HEK293 (cell line): ENCODE measurements at regions not wholly inside any gene's neighbourhood (a gene's known extent, or its start where the extent isn't known, plus 50 kb on each side); places are given as distances from the start of the nearest gene placed in this dataset.

Experiments
- CTCF ChIA-PET: fragments of 350-600 bp; formaldehyde crosslinking; extraction: SDS; loops from one replicate; lab custom pipeline; 2021; ENCODE audit warnings: antibody characterized with exemption; lab: Yijun Ruan, JAX
- POLR2A ChIA-PET: fragments of 300-600 bp; formaldehyde crosslinking; extraction: SDS; loops from one replicate; lab custom pipeline; 2020; ENCODE audit warnings: antibody characterized with exemption, inconsistent platforms; lab: Yijun Ruan, JAX
- H3K27ac ChIP-seq: fragments of 200-500 bp; sonication (Bioruptor generic); 2 replicates; pipeline ENCODE4 v1.5.1; 2014; ENCODE audit warnings: low read depth, low read length, control low read depth, inconsistent platforms; ENCODE audit errors: extremely low read depth
- H3K36me3 ChIP-seq, 2 experiments: fragments of 200-500 bp in 1 of 2; sonication (Bioruptor generic) in 1 of 2; 1 replicate in 1 of 2; 2 replicates in 1 of 2; pipeline ENCODE4 v1.5.1; 2014 to 2017; ENCODE audit warnings: inconsistent platforms in 2 of 2, low read length in 2 of 2; ENCODE audit not compliant: control insufficient read depth in 2 of 2, insufficient read depth in 1 of 2
- H3K4me1 ChIP-seq: fragments of 200-500 bp; sonication (Bioruptor generic); 2 replicates; pipeline ENCODE4 v1.5.1; 2014; ENCODE audit warnings: mild to moderate bottlenecking, low read length, inconsistent platforms; ENCODE audit not compliant: control insufficient read depth, insufficient read depth
- H3K4me3 ChIP-seq: 2 replicates; pipeline ENCODE4 v1.5.1; 2011; ENCODE audit warnings: low read depth, mild to moderate bottlenecking, control low read depth, low read length, moderate library complexity
- H3K9me3 ChIP-seq: fragments of 200-500 bp; sonication (Bioruptor generic); 2 replicates; pipeline ENCODE4 v1.5.1; 2014; ENCODE audit warnings: low read depth, low read length, inconsistent platforms; ENCODE audit not compliant: control insufficient read depth, insufficient read depth
- GFI1B ChIP-seq: fragments of 450-650 bp; formaldehyde crosslinking; IDR thresholded peaks from 2 replicates; pipeline ENCODE4 v1.5.1; 2016; ENCODE audit warnings: missing biosample characterization, missing genetic modification characterization
- GLI4 ChIP-seq: fragments of 450-650 bp; formaldehyde crosslinking; IDR thresholded peaks from 2 replicates; pipeline ENCODE4 v1.5.1; 2016; ENCODE audit warnings: missing biosample characterization, missing genetic modification characterization
- IKZF3 ChIP-seq: fragments of 450-650 bp; IDR thresholded peaks from 2 replicates; pipeline ENCODE4 v1.5.0; 2018; ENCODE audit warnings: missing biosample characterization, mild to moderate bottlenecking, missing genetic modification characterization, moderate library complexity
- KLF10 ChIP-seq: fragments of 450-650 bp; IDR thresholded peaks from 2 replicates; pipeline ENCODE4 v1.5.1; 2018; ENCODE audit warnings: missing biosample characterization, mild to moderate bottlenecking, missing genetic modification characterization
- SCRT2 ChIP-seq: fragments of 450-650 bp; formaldehyde crosslinking; IDR thresholded peaks from 2 replicates; pipeline ENCODE4 v1.5.1; 2016; ENCODE audit warnings: missing biosample characterization, missing genetic modification characterization
- YY1 ChIP-seq: fragments of 450-650 bp; formaldehyde crosslinking; IDR thresholded peaks from 2 replicates; pipeline ENCODE4 v1.5.1; 2018; ENCODE audit warnings: missing biosample characterization, missing genetic modification characterization
- ZBTB21 ChIP-seq: fragments of 450-650 bp; formaldehyde crosslinking; IDR thresholded peaks from 2 replicates; pipeline ENCODE4 v1.5.1; 2017; ENCODE audit warnings: missing biosample characterization, missing genetic modification characterization
- ZEB2 ChIP-seq: fragments of 450-650 bp; formaldehyde crosslinking; IDR thresholded peaks from 2 replicates; pipeline ENCODE4 v1.5.1; 2016; ENCODE audit warnings: missing biosample characterization, missing genetic modification characterization
- ZFP37 ChIP-seq: fragments of 450-650 bp; formaldehyde crosslinking; IDR thresholded peaks from 2 replicates; pipeline ENCODE4 v1.5.1; 2016; ENCODE audit warnings: missing biosample characterization, missing genetic modification characterization
- ZFP41 ChIP-seq: fragments of 450-650 bp; formaldehyde crosslinking; IDR thresholded peaks from 2 replicates; pipeline ENCODE4 v1.5.1; 2016; ENCODE audit warnings: missing biosample characterization, missing genetic modification characterization, borderline replicate concordance
- ZNF157 ChIP-seq: fragments of 450-650 bp; formaldehyde crosslinking; IDR thresholded peaks from 2 replicates; pipeline ENCODE4 v1.5.1; 2016; ENCODE audit warnings: missing biosample characterization, missing genetic modification characterization
- ZNF175 ChIP-seq: fragments of 450-650 bp; formaldehyde crosslinking; IDR thresholded peaks from 2 replicates; pipeline ENCODE4 v1.5.1; 2016; ENCODE audit warnings: missing biosample characterization, missing genetic modification characterization
- ZNF248 ChIP-seq: fragments of 450-650 bp; formaldehyde crosslinking; IDR thresholded peaks from 2 replicates; pipeline ENCODE4 v1.5.1; 2017; ENCODE audit warnings: missing biosample characterization, missing genetic modification characterization
- ZNF341 ChIP-seq: fragments of 450-650 bp; formaldehyde crosslinking; IDR thresholded peaks from 2 replicates; pipeline ENCODE4; 2016; ENCODE audit warnings: low read depth, missing biosample characterization, missing genetic modification characterization
- ZNF366 ChIP-seq: fragments of 450-650 bp; formaldehyde crosslinking; conservative IDR thresholded peaks from 2 replicates; pipeline ENCODE4 v1.5.1; 2016; ENCODE audit warnings: missing biosample characterization, missing genetic modification characterization
- ZNF529 ChIP-seq: fragments of 450-650 bp; formaldehyde crosslinking; IDR thresholded peaks from 2 replicates; pipeline ENCODE4 v1.5.1; 2017; ENCODE audit warnings: missing genetic modification characterization, missing biosample characterization; ENCODE audit not compliant: insufficient replicate concordance
- ZNF530 ChIP-seq: fragments of 450-650 bp; formaldehyde crosslinking; IDR thresholded peaks from 2 replicates; pipeline ENCODE4 v1.5.1; 2016; ENCODE audit warnings: low read depth, missing biosample characterization, missing genetic modification characterization
- ZNF548 ChIP-seq: fragments of 450-650 bp; formaldehyde crosslinking; IDR thresholded peaks from 2 replicates; pipeline ENCODE4 v1.5.1; 2016; ENCODE audit warnings: missing biosample characterization, missing genetic modification characterization
- ZNF596 ChIP-seq: fragments of 450-650 bp; IDR thresholded peaks from 2 replicates; pipeline ENCODE4 v1.5.0; 2018; ENCODE audit warnings: missing biosample characterization, mild to moderate bottlenecking, missing genetic modification characterization, moderate library complexity
- ZNF600 ChIP-seq: fragments of 450-650 bp; formaldehyde crosslinking; IDR thresholded peaks from 2 replicates; pipeline ENCODE4 v1.5.1; 2016; ENCODE audit warnings: missing biosample characterization, missing genetic modification characterization
- ZNF654 ChIP-seq: fragments of 450-650 bp; formaldehyde crosslinking; IDR thresholded peaks from 2 replicates; pipeline ENCODE4 v1.5.1; 2016; ENCODE audit warnings: low read depth, missing biosample characterization, missing genetic modification characterization
- ZNF76 ChIP-seq: fragments of 450-650 bp; formaldehyde crosslinking; IDR thresholded peaks from 2 replicates; pipeline ENCODE4; 2016; ENCODE audit warnings: low read depth, missing biosample characterization, missing genetic modification characterization, borderline replicate concordance
- ZNF776 ChIP-seq: fragments of 450-650 bp; formaldehyde crosslinking; IDR thresholded peaks from 2 replicates; pipeline ENCODE4 v1.5.0; 2017; ENCODE audit warnings: missing biosample characterization, missing genetic modification characterization, borderline replicate concordance
- TF ChIP-seq, protein P1 (sequence below): IDR thresholded peaks from 2 replicates; pipeline ENCODE4 v1.6.1; 2011; ENCODE audit warnings: mild to moderate bottlenecking, low read depth, low read length, borderline replicate concordance
- TF ChIP-seq, protein P2 (sequence below): fragments of 450-650 bp; formaldehyde crosslinking; IDR thresholded peaks from 2 replicates; pipeline ENCODE4 v1.5.1; 2016; ENCODE audit warnings: missing biosample characterization, missing genetic modification characterization

DNA sequence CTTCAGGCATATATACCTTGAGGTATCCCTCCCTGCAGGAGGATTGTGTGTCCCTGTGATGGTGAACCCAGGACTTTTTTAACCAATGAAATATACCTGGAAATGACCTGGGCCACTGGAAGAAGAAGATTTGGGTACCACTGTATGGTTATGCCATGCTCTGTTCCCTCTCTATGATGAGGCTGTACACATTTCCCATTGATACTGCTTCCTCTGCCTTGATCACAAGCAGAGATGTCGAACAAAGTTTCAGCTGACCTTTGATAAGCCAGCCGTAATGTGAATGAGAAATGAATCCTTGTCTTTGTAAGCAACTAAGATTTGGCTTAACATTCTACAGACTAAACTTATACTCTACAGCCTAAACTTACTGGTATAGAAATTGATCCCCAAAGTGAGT is 78.4 kb upstream of the SPOPL start:
- H3K4me1 ChIP-seq = peaks cover 9% of the 10 kb centered on the region
- POLR2A ChIA-PET = no interaction called here
- no peak overlapping the region for H3K4me3 ChIP-seq
- no peaks in the 10 kb centered on the region for H3K36me3 ChIP-seq
- no peak for TF ChIP-seq ZNF596 (tag by site-specific recombination)
- TF ChIP-seq ZNF529 (tag by site-specific recombination) = no peak
- no peak for TF ChIP-seq ZNF600 (tag by site-specific recombination)
- no peak for TF ChIP-seq YY1 (tag by site-specific recombination)
- TF ChIP-seq ZNF654 = no peak
- no peak for TF ChIP-seq IKZF3 (tag by site-specific recombination)
- no peak for TF ChIP-seq ZFP41 (tag by site-specific recombination)
- no peak for TF ChIP-seq ZNF548 (tag by site-specific recombination)
- TF ChIP-seq KLF10 (tag by site-specific recombination) = no peak
- TF ChIP-seq ZNF76 (tag by site-specific recombination) = no peak
- no peak for TF ChIP-seq ZNF175 (tag by site-specific recombination)
- TF ChIP-seq GFI1B = no peak
- TF ChIP-seq ZNF157 = no peak
- TF ChIP-seq, all 188 proteins: peak for 0
- H3K27ac ChIP-seq = no peak overlapping the region
- no peaks in the 10 kb centered on the region for H3K9me3 ChIP-seq
- CTCF ChIA-PET = interaction anchor here (0.7 kb wide), 2 partner anchors 13 to 220 kb away, joined by 3 read pairs; no protein-coding TSS in a partner anchor

DNA sequence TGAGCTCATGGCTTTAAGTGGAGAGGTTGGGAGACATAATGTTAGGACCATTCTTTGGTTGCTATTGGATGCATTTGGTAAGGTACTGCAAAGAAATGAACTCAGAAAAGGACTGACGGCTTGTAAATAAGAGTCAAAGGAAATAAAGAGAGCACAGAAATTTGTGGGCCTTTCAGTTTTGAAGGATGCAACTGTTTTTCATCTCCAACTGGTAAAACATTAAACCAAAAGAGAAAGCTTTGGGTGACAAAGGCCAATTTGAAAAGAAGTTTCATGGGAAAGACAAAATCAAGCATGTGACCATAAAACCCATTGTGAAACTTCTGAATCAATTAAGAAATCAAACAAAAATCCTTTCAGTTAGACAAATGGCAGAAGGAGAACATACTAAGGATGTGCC is 77.8 kb upstream of the SPOPL start:
- H3K9me3 ChIP-seq = no peaks in the 10 kb centered on the region
- H3K27ac ChIP-seq = no peak overlapping the region
- ChIA-PET CTCF (interaction anchor here (0.7 kb wide), 2 partner anchors 13 to 220 kb away, joined by 3 read pairs; no protein-coding TSS in a partner anchor), POLR2A (no interaction called here)
- TF ChIP-seq ZNF776 (tag by site-specific recombination) (no peak), ZEB2 (tag by site-specific recombination) (no peak), ZFP37 (tag by site-specific recombination) (no peak), ZBTB21 (tag by site-specific recombination) (no peak), SCRT2 (no peak), ZNF530 (tag by site-specific recombination) (no peak), ZNF548 (tag by site-specific recombination) (no peak), ZNF366 (tag by site-specific recombination) (no peak), GLI4 (tag by site-specific recombination) (no peak), ZNF248 (tag by site-specific recombination) (no peak), ZNF341 (no peak)
- TF ChIP-seq, protein P1, sequence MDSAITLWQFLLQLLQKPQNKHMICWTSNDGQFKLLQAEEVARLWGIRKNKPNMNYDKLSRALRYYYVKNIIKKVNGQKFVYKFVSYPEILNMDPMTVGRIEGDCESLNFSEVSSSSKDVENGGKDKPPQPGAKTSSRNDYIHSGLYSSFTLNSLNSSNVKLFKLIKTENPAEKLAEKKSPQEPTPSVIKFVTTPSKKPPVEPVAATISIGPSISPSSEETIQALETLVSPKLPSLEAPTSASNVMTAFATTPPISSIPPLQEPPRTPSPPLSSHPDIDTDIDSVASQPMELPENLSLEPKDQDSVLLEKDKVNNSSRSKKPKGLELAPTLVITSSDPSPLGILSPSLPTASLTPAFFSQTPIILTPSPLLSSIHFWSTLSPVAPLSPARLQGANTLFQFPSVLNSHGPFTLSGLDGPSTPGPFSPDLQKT = no peak
- TF ChIP-seq, protein P2, sequence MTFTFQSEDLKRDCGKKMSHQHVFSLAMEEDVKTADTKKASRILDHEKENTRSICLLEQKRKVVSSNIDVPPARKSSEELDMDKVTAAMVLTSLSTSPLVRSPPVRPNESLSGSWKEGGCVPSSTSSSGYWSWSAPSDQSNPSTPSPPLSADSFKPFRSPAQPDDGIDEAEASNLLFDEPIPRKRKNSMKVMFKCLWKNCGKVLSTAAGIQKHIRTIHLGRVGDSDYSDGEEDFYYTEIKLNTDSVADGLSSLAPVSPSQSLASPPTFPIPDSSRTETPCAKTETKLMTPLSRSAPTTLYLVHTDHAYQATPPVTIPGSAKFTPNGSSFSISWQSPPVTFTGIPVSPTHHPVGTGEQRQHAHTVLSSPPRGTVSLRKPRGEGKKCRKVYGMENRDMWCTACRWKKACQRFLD (tag by site-specific recombination) = no peak
- TF ChIP-seq, all 188 proteins: peak for 0
- no peaks in the 10 kb centered on the region for H3K36me3 ChIP-seq
- H3K4me1 ChIP-seq = peaks cover 9% of the 10 kb centered on the region
- H3K4me3 ChIP-seq = no peak overlapping the region
